SK-N-SH (cell line): ENCODE measurements at regions not wholly inside any gene's neighbourhood (a gene's known extent, or its start where the extent isn't known, plus 50 kb on each side); places are given as distances from the start of the nearest gene placed in this dataset.

Experiments
- CTCF ChIA-PET: fragments of 300-600, 350-600 bp; formaldehyde crosslinking; extraction: SDS; loops from one replicate; lab custom pipeline; 2021; lab: Yijun Ruan, JAX
- POLR2A ChIA-PET: fragments of 350-600 bp; sonication (Branson Sonifier 250); formaldehyde crosslinking; extraction: SDS; loops from one replicate; lab custom pipeline; 2020; ENCODE audit warnings: antibody characterized with exemption, inconsistent platforms; lab: Yijun Ruan, JAX
- DNase-seq: peaks from one replicate; pipeline ENCODE4 v3.0.0; 2012
- H2AFZ ChIP-seq: fragments of 200-600 bp; sonication (generic); 2 replicates; pipeline ENCODE4 v1.8.1; 2016; ENCODE audit warnings: antibody characterized with exemption, mild to moderate bottlenecking, low read depth
- H3F3A ChIP-seq: fragments of 200-600 bp; sonication (generic); replicated peaks from 2 replicates; pipeline ENCODE3; 2016; ENCODE audit warnings: antibody characterized with exemption, mild to moderate bottlenecking; ENCODE audit not compliant: insufficient read depth
- H3K27ac ChIP-seq, 2 experiments: fragments of 200-500 bp in 1 of 2; fragments of 200-600 bp in 1 of 2; sonication (Bioruptor generic) in 1 of 2; sonication (generic), shearing (Covaris generic) in 1 of 2; 2 replicates each; pipeline versions ENCODE4 v1.5.1 to v1.6.1; 2014 to 2016; ENCODE audit warnings: low read depth in 2 of 2, inconsistent platforms in 1 of 2, low read length in 1 of 2, mild to moderate bottlenecking in 1 of 2, mixed read lengths in 1 of 2
- H3K27me3 ChIP-seq: fragments of 200-600 bp; sonication (generic), shearing (Covaris generic); 2 replicates; pipeline ENCODE4 v1.6.1; 2016; ENCODE audit warnings: mixed run types; ENCODE audit not compliant: insufficient read depth
- H3K36me3 ChIP-seq, 2 experiments: fragments of 200-500 bp in 1 of 2; fragments of 200-600 bp in 1 of 2; sonication (Bioruptor generic) in 1 of 2; sonication (generic) in 1 of 2; replicated peaks in 1 of 2; 2 replicates each; pipeline versions ENCODE3 to v1.5.1; 2014 to 2016; ENCODE audit warnings: low read length in 1 of 2, mild to moderate bottlenecking in 1 of 2; ENCODE audit not compliant: insufficient read depth in 2 of 2, control insufficient read depth in 1 of 2
- H3K4me1 ChIP-seq, 2 experiments: fragments of 200-500 bp in 1 of 2; fragments of 200-600 bp in 1 of 2; sonication (Bioruptor generic) in 1 of 2; sonication (generic), shearing (Covaris generic) in 1 of 2; 2 replicates each; pipeline versions ENCODE4 v1.5.1 to v1.6.1; 2014 to 2016; ENCODE audit warnings: low read depth in 1 of 2, low read length in 1 of 2, mixed run types in 1 of 2; ENCODE audit not compliant: insufficient read depth in 2 of 2, control insufficient read depth in 1 of 2
- H3K4me2 ChIP-seq: fragments of 200-600 bp; sonication (generic), shearing (Covaris generic); 2 replicates; pipeline ENCODE4 v1.6.1; 2017; ENCODE audit warnings: mixed run types
- H3K4me3 ChIP-seq, 2 experiments: fragments of 200-500 bp in 1 of 2; fragments of 200-600 bp in 1 of 2; sonication (Bioruptor generic) in 1 of 2; sonication (generic), shearing (Covaris generic) in 1 of 2; 2 replicates each; pipeline versions ENCODE4 v1.5.1 to v1.8.1; 2014 to 2016; ENCODE audit warnings: low read depth in 2 of 2, inconsistent platforms in 1 of 2, low read length in 1 of 2, mild to moderate bottlenecking in 1 of 2, mixed read lengths in 1 of 2, moderate library complexity in 1 of 2
- H3K79me2 ChIP-seq: fragments of 200-600 bp; sonication (generic); 2 replicates; pipeline ENCODE4 v1.8.1; 2017; ENCODE audit warnings: mild to moderate bottlenecking; ENCODE audit not compliant: insufficient read depth
- H3K9ac ChIP-seq: fragments of 200-600 bp; sonication (generic); 2 replicates; pipeline ENCODE4 v1.6.1; 2017; ENCODE audit warnings: mixed run types
- H3K9me2 ChIP-seq: fragments of 200-600 bp; sonication (generic); 2 replicates; pipeline ENCODE4 v1.6.1; 2017; ENCODE audit warnings: mixed run types
- H3K9me3 ChIP-seq: fragments of 200-600 bp; sonication (generic); 2 replicates; pipeline ENCODE4 v1.6.1; 2017; ENCODE audit warnings: mixed run types, mild to moderate bottlenecking, moderate library complexity
- H4K20me1 ChIP-seq: fragments of 200-600 bp; sonication (generic); 2 replicates; pipeline ENCODE4 v1.6.1; 2017; ENCODE audit warnings: mild to moderate bottlenecking, mixed run types; ENCODE audit not compliant: insufficient read depth
- CTCF ChIP-seq: fragments of 200-600 bp; sonication (generic); IDR thresholded peaks from 2 replicates; pipeline ENCODE4 v1.6.1; 2017; ENCODE audit warnings: antibody characterized with exemption, mild to moderate bottlenecking, moderate library complexity
- ELF1 ChIP-seq: IDR thresholded peaks from 2 replicates; pipeline ENCODE4 v1.4.0; 2012
- EP300 ChIP-seq, 2 experiments: IDR thresholded peaks; 2 replicates each; pipeline versions ENCODE4 v1.4.0 to v1.6.1; 2012; ENCODE audit warnings: borderline replicate concordance in 1 of 2, low read depth in 1 of 2, low read length in 1 of 2
- FOXM1 ChIP-seq: IDR thresholded peaks from 2 replicates; pipeline ENCODE4 v1.4.0; 2012; ENCODE audit warnings: low read depth, mild to moderate bottlenecking
- GATA2 ChIP-seq: sonication (generic); formaldehyde crosslinking; IDR thresholded peaks from 2 replicates; pipeline ENCODE4 v1.5.0; 2020; ENCODE audit warnings: mild to moderate bottlenecking, missing genetic modification reagents
- MXI1 ChIP-seq: IDR thresholded peaks from 2 replicates; pipeline ENCODE4 v1.6.1; 2012; ENCODE audit warnings: mild to moderate bottlenecking, low read depth, low read length, improper control_type of control experiment
- NFIC ChIP-seq: IDR thresholded peaks from 2 replicates; pipeline ENCODE4 v1.4.0; 2012; ENCODE audit warnings: borderline replicate concordance
- PBX3 ChIP-seq: IDR thresholded peaks from 2 replicates; pipeline ENCODE4; 2012
- RAD21 ChIP-seq: IDR thresholded peaks from 2 replicates; pipeline ENCODE4 v1.6.1; 2012; ENCODE audit warnings: mild to moderate bottlenecking, low read length
- RFX5 ChIP-seq: IDR thresholded peaks from 2 replicates; pipeline ENCODE4 v1.6.1; 2012; ENCODE audit warnings: mild to moderate bottlenecking, improper control_type of control experiment, low read length
- RXRA ChIP-seq: IDR thresholded peaks from 2 replicates; pipeline ENCODE4 v1.4.0; 2012; ENCODE audit warnings: low read depth, mild to moderate bottlenecking, borderline replicate concordance
- SIN3A ChIP-seq: IDR thresholded peaks from 2 replicates; pipeline ENCODE4 v1.6.1; 2012; ENCODE audit warnings: low read depth, mild to moderate bottlenecking, low read length, moderate library complexity, borderline replicate concordance
- SMC3 ChIP-seq: IDR thresholded peaks from 2 replicates; pipeline ENCODE4 v1.6.1; 2012; ENCODE audit warnings: low read depth, low read length, improper control_type of control experiment
- TCF12 ChIP-seq: IDR thresholded peaks from 2 replicates; pipeline ENCODE4 v1.4.0; 2012
- USF2 ChIP-seq: fragments of 150-350 bp; IDR thresholded peaks from 2 replicates; pipeline ENCODE4 v1.6.1; 2017; ENCODE audit warnings: antibody characterized with exemption, low read length, low read depth, borderline replicate concordance
- WGBS: methylation state at CpG from one replicate; pipeline ENCODE4 v1.1.6; 2017; ENCODE audit warnings: low lambda C conversion rate; 5-methylcytosine and 5-hydroxymethylcytosine counted together

GRCh38 chr6:28750926-28751458, 172.8 kb downstream of the TRIM27 start (continued):
- TF ChIP-seq TCF12 (no peak), ELF1 (no peak), RFX5 (no peak)

DNA sequence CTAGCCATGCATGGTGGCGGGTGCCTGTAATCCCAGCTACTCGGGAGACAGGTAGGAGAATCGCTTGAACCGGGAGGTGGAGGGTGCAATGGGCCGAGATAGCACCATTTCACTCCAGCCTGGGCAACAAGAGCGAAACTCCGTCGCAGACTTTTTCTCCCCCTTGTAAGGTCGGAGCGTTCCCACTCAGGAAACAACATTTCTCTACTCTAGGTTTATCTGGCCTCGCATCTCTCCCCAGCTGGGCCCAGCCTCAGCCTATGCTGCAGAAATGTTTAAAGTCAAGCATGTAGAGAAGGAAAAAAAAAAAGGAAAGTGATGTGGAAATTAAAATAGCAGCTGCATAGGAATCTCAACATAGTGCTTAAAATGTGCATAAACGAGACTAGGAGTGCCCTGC, 172.3 kb downstream of the TRIM27 start:
- Histone ChIP-seq H2AFZ (no peak overlapping the region), H3K27ac (no peak overlapping the region), H3F3A (peaks cover 12% of the 10 kb centered on the region), H3K4me2 (no peak overlapping the region), H3K9me3 (no peaks in the 10 kb centered on the region), H3K9me2 (no peaks in the 10 kb centered on the region), H3K27me3 (peaks cover 16% of the 10 kb centered on the region), H3K4me3 (no peak overlapping the region), H3K36me3 (no peaks in the 10 kb centered on the region), H4K20me1 (no peaks in the 10 kb centered on the region), H3K4me1 (no peaks in the 10 kb centered on the region), H3K79me2 (no peaks in the 10 kb centered on the region), H3K9ac (no peak overlapping the region)
- CTCF ChIA-PET: no interaction called here
- POLR2A ChIA-PET: no interaction called here
- DNase-seq: no peak
- no peak for TF ChIP-seq USF2
- TF ChIP-seq RAD21: no peak
- no peak for TF ChIP-seq SIN3A
- no peak for TF ChIP-seq MXI1
- no peak for TF ChIP-seq CTCF
- TF ChIP-seq PBX3: no peak
- TF ChIP-seq SMC3: no peak
- no peak for TF ChIP-seq GATA2 (CRISPR knock-in tag)
- TF ChIP-seq ELF1: no peak
- TF ChIP-seq RXRA: no peak
- no peak for TF ChIP-seq EP300 (IDR thresholded peaks at IDR 0.05; ENCODE audit: borderline replicate concordance in 1 of 2, low read depth in 1 of 2, low read length in 1 of 2)
- no peak for TF ChIP-seq RFX5
- TF ChIP-seq NFIC: no peak
- no peak for TF ChIP-seq FOXM1
- WGBS: 9% methylated on average over 12 of the region's 12 CpGs
